ENCODE measurements at regions not wholly inside any gene's neighbourhood (a gene's known extent, or its start where the extent isn't known, plus 50 kb on each side); places are given as distances from the start of the nearest gene placed in this dataset.

GRCh38 chr2:8558096-8558495 lies 123.8 kb upstream of the ID2 start:
- no peak for TF ChIP-seq CTCF (IDR thresholded peaks at IDR 0.05; ENCODE audit: low read depth, low read length, poor library complexity, severe bottlenecking)
- no peak for TF ChIP-seq EZH2phosphoT487 (IDR thresholded peaks at IDR 0.05; ENCODE audit: borderline replicate concordance, low read length)

Measured in DOHH2 (cell line).